BLaER1 treated with 17β-estradiol and CSF1 and Interleukin-3, amounts not matched to agents 10 nM and 100 nM (cell line): ENCODE measurements at regions not wholly inside any gene's neighbourhood (a gene's known extent, or its start where the extent isn't known, plus 50 kb on each side); places are given as distances from the start of the nearest gene placed in this dataset.

Source experiments
- H3K27ac ChIP-seq, 11 experiments: shearing (Covaris generic); formaldehyde crosslinking; 2 replicates each; pipeline ENCODE4 v1.8.1; 2022
- H3K27me3 ChIP-seq, 11 experiments: shearing (Covaris generic); formaldehyde crosslinking; 2 replicates each; pipeline ENCODE4 v1.8.1; 2022
- H3K36me3 ChIP-seq, 11 experiments: shearing (Covaris generic); formaldehyde crosslinking; 2 replicates each; pipeline ENCODE4 v1.8.1; 2022
- H3K4me1 ChIP-seq, 10 experiments: shearing (Covaris generic); formaldehyde crosslinking; 2 replicates each; pipeline ENCODE4 v1.8.1; 2022
- H3K4me2 ChIP-seq, 11 experiments: shearing (Covaris generic); formaldehyde crosslinking; 2 replicates each; pipeline ENCODE4 v1.8.1; 2022
- H3K4me3 ChIP-seq, 10 experiments: shearing (Covaris generic); formaldehyde crosslinking; 2 replicates each; pipeline ENCODE4 v1.8.1; 2022
- H3K9ac ChIP-seq, 11 experiments: shearing (Covaris generic); formaldehyde crosslinking; 2 replicates each; pipeline ENCODE4 v1.8.1; 2022
- H3K9me3 ChIP-seq, 11 experiments: shearing (Covaris generic); formaldehyde crosslinking; replicated peaks in 1 of 11; 2 replicates each; pipeline ENCODE4 v1.8.1; 2022
- H4K20me1 ChIP-seq, 11 experiments: shearing (Covaris generic); formaldehyde crosslinking; 2 replicates each; pipeline ENCODE4 v1.8.1; 2022
- Cebpa-rat ChIP-seq, 11 experiments: shearing (Covaris generic); IDR thresholded peaks; 2 replicates each; pipeline ENCODE4 v1.8.1; 2022

DNA sequence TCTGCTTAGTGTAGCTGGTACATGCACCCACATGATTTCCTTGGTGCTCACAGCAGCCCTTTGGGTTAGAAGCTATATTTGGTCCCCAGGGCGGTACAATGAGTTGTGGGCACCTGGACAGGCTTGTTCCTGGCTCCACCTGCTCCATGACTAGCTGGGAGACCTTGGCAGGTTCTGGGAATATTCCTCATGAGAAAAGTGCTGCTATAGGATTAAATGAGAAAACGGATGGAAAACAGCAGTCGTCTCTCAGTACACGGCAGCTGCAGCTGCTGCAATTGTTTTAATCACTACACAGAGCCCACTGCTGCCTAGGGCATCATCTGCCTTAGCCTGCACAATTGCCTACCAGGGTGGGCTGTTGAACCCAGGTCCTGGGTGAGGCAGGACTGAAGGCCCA is 424.5 kb upstream of the B3GAT1 start:
- H3K36me3 ChIP-seq = no peaks in the 10 kb centered on the region
- peak overlapping the region in 7 of 11 experiments; percentile 11 to 61 (median 42); a peak in 11 of 22 replicates for H3K4me2 ChIP-seq
- peaks cover 0 to 31% (median 22%) of the 10 kb centered on the region in 10 experiments; a peak in 12 of 20 replicates for H3K4me1 ChIP-seq
- no peak overlapping the region for H3K4me3 ChIP-seq
- TF ChIP-seq Cebpa-rat (IDR thresholded peaks at IDR 0.05) = no peak
- H3K27ac ChIP-seq = no peak overlapping the region
- H3K9me3 ChIP-seq = peaks cover 0 to 4% (median 0%) of the 10 kb centered on the region in 11 experiments; a peak in 3 of 22 replicates
- no peak overlapping the region for H3K9ac ChIP-seq
- no peaks in the 10 kb centered on the region for H4K20me1 ChIP-seq
- no peaks in the 10 kb centered on the region for H3K27me3 ChIP-seq

DNA sequence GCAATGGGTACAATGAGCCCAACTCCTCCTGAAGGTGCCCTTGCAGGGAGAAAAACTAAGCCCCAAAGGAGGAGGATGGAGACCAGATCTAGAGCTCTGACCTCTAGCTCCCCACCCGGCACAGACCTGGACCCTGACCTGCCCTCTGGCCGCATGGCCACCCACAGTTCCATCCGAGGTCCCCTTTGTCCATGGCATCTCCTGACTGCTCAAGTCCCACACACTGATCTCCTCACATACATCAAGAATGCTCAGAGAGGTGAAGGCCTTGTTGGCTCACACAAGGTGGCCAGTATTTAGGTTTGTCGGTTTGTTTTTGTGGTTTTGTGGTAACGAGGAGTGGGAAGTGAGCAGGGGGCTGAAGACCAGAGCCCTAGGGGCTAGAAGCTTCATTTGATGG is 423.5 kb upstream of the B3GAT1 start:
- Histone ChIP-seq H3K27me3 (no peaks in the 10 kb centered on the region), H3K9ac (no peak overlapping the region), H3K36me3 (no peaks in the 10 kb centered on the region), H4K20me1 (no peaks in the 10 kb centered on the region), H3K9me3 (peaks cover 0 to 4% (median 0%) of the 10 kb centered on the region in 11 experiments; a peak in 5 of 22 replicates), H3K4me2 (peak overlapping the region in 8 of 11 experiments; percentile 11 to 61 (median 37); a peak in 13 of 22 replicates), H3K4me1 (peaks cover 0 to 24% (median 17%) of the 10 kb centered on the region in 10 experiments; a peak in 12 of 20 replicates), H3K4me3 (no peak overlapping the region), H3K27ac (no peak overlapping the region)
- TF ChIP-seq Cebpa-rat (IDR thresholded peaks at IDR 0.05) = no peak

DNA sequence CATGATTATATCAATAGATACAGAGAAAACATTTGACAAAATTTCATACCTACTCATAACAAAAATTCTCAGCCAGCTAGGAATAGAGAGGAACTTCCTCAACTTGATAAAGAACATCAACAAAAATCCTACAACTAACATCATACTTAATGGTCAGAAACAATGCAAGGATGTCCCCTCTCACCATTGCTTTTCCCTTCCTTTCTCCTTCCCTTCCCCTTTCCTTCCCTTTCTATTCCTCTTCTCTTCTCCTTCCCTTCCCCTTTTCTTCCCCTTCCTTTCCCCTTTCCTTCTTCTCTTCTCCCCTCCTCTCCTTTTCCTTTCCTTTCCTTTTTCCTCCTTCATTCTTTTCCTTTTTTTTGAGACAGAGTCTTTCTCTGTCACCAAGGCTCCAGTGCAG is 418.3 kb upstream of the B3GAT1 start:
- H3K27me3 ChIP-seq = no peaks in the 10 kb centered on the region
- H3K4me3 ChIP-seq = no peak overlapping the region
- no peaks in the 10 kb centered on the region for H4K20me1 ChIP-seq
- no peak overlapping the region for H3K4me2 ChIP-seq
- no peak overlapping the region for H3K9ac ChIP-seq
- H3K4me1 ChIP-seq = peaks cover 0 to 1% (median 0%) of the 10 kb centered on the region in 10 experiments; a peak in 5 of 20 replicates
- H3K9me3 ChIP-seq = peaks cover 0 to 9% (median 5%) of the 10 kb centered on the region in 11 experiments; a peak in 9 of 22 replicates
- no peak for TF ChIP-seq Cebpa-rat (IDR thresholded peaks at IDR 0.05)
- H3K36me3 ChIP-seq = no peaks in the 10 kb centered on the region
- no peak overlapping the region for H3K27ac ChIP-seq

DNA sequence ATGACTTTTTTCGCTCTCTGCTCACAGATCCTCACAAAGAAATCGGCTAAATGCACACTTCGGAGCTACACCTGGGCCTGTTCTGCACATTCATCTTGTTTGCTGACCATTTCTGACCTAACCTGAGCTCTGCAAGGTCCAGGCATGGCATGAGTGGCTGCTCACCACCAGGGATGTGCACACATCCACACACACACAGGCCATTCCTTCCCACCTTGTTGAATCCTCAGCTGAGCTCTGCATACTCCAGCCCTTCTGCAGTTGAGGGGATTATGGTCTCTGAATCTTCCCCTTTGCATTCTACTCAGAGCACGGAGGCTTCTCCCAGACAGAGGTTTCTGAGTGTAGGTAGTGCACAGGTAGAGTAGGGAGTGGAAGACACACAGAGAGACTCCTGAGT is 411.9 kb upstream of the B3GAT1 start:
- no peak overlapping the region for H3K9ac ChIP-seq
- H3K9me3 ChIP-seq = peaks cover 0 to 5% (median 0%) of the 10 kb centered on the region in 11 experiments; a peak in 2 of 22 replicates
- no peak overlapping the region for H3K4me2 ChIP-seq
- H4K20me1 ChIP-seq = no peaks in the 10 kb centered on the region
- H3K4me1 ChIP-seq = peaks cover 0 to 10% (median 0%) of the 10 kb centered on the region in 10 experiments; a peak in 2 of 20 replicates
- H3K27me3 ChIP-seq = no peaks in the 10 kb centered on the region
- no peak for TF ChIP-seq Cebpa-rat (IDR thresholded peaks at IDR 0.05)
- H3K36me3 ChIP-seq = no peaks in the 10 kb centered on the region
- no peak overlapping the region for H3K4me3 ChIP-seq
- H3K27ac ChIP-seq = no peak overlapping the region

DNA sequence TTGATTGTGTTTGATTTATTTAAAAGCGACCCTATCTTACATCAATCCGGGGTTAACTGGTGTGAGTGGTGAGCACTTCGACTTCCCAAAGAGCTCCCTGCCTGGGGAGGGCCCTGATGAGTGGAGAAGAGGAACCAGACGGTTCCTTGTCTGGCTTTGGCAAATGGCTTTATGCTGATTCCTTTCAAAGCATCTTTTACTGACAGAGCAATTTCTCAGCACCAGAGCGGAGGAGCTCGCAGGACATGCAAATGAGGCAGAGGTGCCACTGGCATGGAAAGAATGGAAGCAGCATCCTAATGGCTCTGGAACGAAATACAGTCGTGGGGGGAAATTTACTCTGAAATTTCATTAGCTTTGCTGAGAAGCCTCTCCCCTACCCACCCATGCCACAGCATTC is 410.9 kb upstream of the B3GAT1 start:
- Histone ChIP-seq H3K36me3 (no peaks in the 10 kb centered on the region), H3K9ac (no peak overlapping the region), H3K9me3 (no peaks in the 10 kb centered on the region), H3K27me3 (no peaks in the 10 kb centered on the region), H3K4me3 (no peak overlapping the region), H4K20me1 (no peaks in the 10 kb centered on the region), H3K27ac (no peak overlapping the region), H3K4me2 (0 out of 22 replicates have a peak overlapping the region, but pooled peaks of 1 of the 11 experiments have one; percentile 19), H3K4me1 (peaks cover 0 to 10% (median 0%) of the 10 kb centered on the region in 10 experiments; a peak in 2 of 20 replicates)
- TF ChIP-seq Cebpa-rat (IDR thresholded peaks at IDR 0.05) = no peak

DNA sequence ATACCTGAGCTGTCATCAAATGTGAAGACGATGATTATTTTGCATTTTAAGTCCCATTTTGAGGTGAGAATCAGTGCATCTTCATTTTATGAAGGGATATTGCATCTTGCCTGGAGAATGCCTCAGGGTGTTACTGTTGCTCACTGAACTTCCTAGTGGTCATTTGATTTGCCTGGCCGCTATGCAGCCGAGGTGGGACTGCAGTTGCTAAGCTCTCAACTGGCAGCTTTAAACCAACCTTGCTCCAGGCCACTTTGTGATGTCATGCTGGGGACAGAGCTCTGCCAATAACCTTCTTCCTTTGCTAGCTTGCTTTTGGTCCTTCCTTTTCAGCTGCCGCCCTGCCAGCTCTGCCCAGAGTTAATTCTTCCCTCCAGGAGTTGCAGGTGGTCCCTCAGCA is 409.4 kb upstream of the B3GAT1 start:
- TF ChIP-seq Cebpa-rat (IDR thresholded peaks at IDR 0.05) = no peak
- no peaks in the 10 kb centered on the region for H4K20me1 ChIP-seq
- no peak overlapping the region for H3K4me2 ChIP-seq
- H3K27ac ChIP-seq = no peak overlapping the region
- no peaks in the 10 kb centered on the region for H3K27me3 ChIP-seq
- no peak overlapping the region for H3K4me3 ChIP-seq
- no peaks in the 10 kb centered on the region for H3K36me3 ChIP-seq
- peaks cover 0 to 10% (median 0%) of the 10 kb centered on the region in 10 experiments; a peak in 2 of 20 replicates for H3K4me1 ChIP-seq
- no peak overlapping the region for H3K9ac ChIP-seq
- no peaks in the 10 kb centered on the region for H3K9me3 ChIP-seq

DNA sequence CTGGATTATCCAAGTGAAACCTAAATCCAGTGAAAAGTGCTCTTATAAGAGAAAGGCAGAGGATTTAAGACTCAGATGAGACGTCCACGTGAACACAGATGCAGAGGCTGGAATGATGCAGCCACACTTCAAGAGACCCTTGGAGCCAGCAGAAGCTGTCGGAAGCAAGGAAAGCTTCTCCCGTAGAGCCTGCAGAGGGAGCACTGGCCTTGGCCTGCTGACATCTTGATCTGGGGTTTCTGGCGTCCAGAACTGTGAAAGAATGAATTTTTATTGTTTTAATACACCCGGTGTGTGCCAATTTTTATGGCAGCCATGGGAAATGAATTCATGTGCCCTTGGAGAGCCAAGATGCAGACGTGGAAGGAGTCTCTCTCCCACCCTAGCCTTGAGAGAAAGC is 407.0 kb upstream of the B3GAT1 start:
- Histone ChIP-seq H4K20me1 (no peaks in the 10 kb centered on the region), H3K4me2 (no peak overlapping the region)

DNA sequence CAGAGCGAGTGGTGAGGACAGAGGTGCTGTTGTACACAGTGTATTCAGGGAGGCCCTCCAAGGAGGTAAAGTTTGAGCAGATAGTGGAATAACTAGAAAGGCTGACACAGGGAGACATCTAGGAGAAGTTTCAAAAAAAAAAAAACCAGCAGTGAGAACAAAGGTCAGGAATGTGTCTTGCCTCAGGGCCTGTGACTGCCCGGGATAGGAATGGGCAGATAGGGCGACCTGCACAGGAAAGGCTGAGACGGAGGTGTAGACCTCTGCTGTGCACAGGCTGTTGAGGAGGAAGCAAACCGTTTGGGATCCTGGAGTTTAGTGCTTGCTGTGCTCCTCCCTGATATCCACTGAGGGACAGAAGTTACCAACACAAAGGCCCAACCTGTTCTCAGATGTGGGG is 406.5 kb upstream of the B3GAT1 start:
- Histone ChIP-seq H3K9ac (no peak overlapping the region), H4K20me1 (no peaks in the 10 kb centered on the region), H3K4me2 (no peak overlapping the region), H3K9me3 (no peaks in the 10 kb centered on the region), H3K4me3 (no peak overlapping the region), H3K27me3 (no peaks in the 10 kb centered on the region), H3K36me3 (no peaks in the 10 kb centered on the region), H3K4me1 (peaks cover 0 to 10% (median 0%) of the 10 kb centered on the region in 10 experiments; a peak in 2 of 20 replicates), H3K27ac (no peak overlapping the region)
- no peak for TF ChIP-seq Cebpa-rat (IDR thresholded peaks at IDR 0.05)

More for the DNA sequence above, 407.0 kb upstream of the B3GAT1 start:
- no peak for TF ChIP-seq Cebpa-rat (IDR thresholded peaks at IDR 0.05)
- no peak overlapping the region for H3K9ac ChIP-seq
- H3K27ac ChIP-seq = no peak overlapping the region
- no peaks in the 10 kb centered on the region for H3K9me3 ChIP-seq
- H3K4me3 ChIP-seq = no peak overlapping the region
- no peaks in the 10 kb centered on the region for H3K36me3 ChIP-seq
- no peaks in the 10 kb centered on the region for H3K27me3 ChIP-seq
- H3K4me1 ChIP-seq = peaks cover 0 to 10% (median 0%) of the 10 kb centered on the region in 10 experiments; a peak in 2 of 20 replicates

DNA sequence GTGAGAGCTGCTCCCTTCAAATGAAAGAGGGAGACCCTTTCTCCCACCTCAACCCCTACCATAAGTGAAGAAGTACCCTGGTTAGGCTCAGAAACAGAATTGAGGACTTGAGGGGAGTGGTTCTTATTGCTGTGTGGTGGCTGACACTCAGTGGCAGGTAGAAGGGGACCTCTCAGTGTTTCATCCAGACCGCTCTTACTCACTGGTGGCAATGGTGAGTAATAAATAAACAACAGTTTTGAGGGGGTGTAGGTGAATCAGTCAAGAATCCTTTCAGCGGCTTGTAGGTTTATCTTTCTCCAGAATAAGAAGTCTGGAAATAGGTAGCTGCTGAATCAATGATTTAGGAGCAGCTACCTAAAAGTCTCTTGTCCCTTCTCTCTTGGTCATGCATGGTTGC is 403.4 kb upstream of the B3GAT1 start:
- no peaks in the 10 kb centered on the region for H3K9me3 ChIP-seq
- H3K27ac ChIP-seq = no peak overlapping the region
- no peak overlapping the region for H3K4me3 ChIP-seq
- no peaks in the 10 kb centered on the region for H3K4me1 ChIP-seq
- no peaks in the 10 kb centered on the region for H3K36me3 ChIP-seq
- no peak for TF ChIP-seq Cebpa-rat (IDR thresholded peaks at IDR 0.05)
- H3K9ac ChIP-seq = no peak overlapping the region
- H3K27me3 ChIP-seq = no peaks in the 10 kb centered on the region
- no peaks in the 10 kb centered on the region for H4K20me1 ChIP-seq
- H3K4me2 ChIP-seq = no peak overlapping the region

DNA sequence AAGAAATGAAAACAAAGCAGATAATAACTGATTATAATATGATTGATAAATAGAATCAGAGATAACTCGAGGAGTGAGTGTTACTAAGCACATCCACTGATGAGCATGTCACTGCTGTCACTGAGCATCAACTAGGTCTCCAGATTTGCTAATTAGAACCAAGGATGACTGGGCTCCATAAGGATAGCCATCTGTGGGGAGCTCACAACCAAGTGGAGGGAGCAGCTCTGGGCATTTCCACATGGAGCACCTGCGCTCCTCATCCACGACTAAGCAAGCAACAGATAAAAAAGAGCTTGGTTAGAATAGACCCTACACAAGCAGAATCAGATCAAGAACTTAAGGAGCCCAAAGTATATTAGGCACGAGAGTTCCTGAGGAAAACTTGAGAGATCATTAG is 396.0 kb upstream of the B3GAT1 start:
- Histone ChIP-seq H3K9me3 (no peaks in the 10 kb centered on the region), H3K36me3 (no peaks in the 10 kb centered on the region), H3K4me2 (no peak overlapping the region), H3K4me1 (no peaks in the 10 kb centered on the region), H3K4me3 (no peak overlapping the region), H4K20me1 (no peaks in the 10 kb centered on the region), H3K9ac (no peak overlapping the region), H3K27ac (no peak overlapping the region), H3K27me3 (no peaks in the 10 kb centered on the region)
- TF ChIP-seq Cebpa-rat (IDR thresholded peaks at IDR 0.05) = no peak
